Astrocyte (in vitro differentiated cells and primary cell): ENCODE measurements at regions not wholly inside any gene's neighbourhood (a gene's known extent, or its start where the extent isn't known, plus 50 kb on each side); places are given as distances from the start of the nearest gene placed in this dataset.

Experiments
- DNase-seq: peaks from one replicate; pipeline ENCODE4 v3.0.0-alpha.2; 2010; ENCODE audit warnings: low read depth
- FAIRE-seq: peaks from 2 replicates; lab custom pipeline; 2011; peaks lifted over from hg19 to GRCh38; lab: Jason Lieb, UNC
- H2AFZ ChIP-seq: 2 replicates; pipeline ENCODE4 v1.6.0; 2012; ENCODE audit warnings: low read depth, low read length, inconsistent platforms
- H3K27ac ChIP-seq: 2 replicates; pipeline ENCODE4 v1.5.1; 2011; ENCODE audit warnings: low read depth, low read length, inconsistent platforms
- H3K27me3 ChIP-seq: 2 replicates; pipeline ENCODE4 v1.6.0; 2011; ENCODE audit warnings: low read length, inconsistent platforms; ENCODE audit not compliant: insufficient read depth
- H3K36me3 ChIP-seq: 2 replicates; pipeline ENCODE4 v1.5.1; 2011; ENCODE audit warnings: low read length, inconsistent platforms; ENCODE audit not compliant: insufficient read depth
- H3K4me1 ChIP-seq: 2 replicates; pipeline ENCODE4 v1.5.1; 2011; ENCODE audit warnings: low read length, inconsistent platforms; ENCODE audit not compliant: insufficient read depth
- H3K4me2 ChIP-seq: 2 replicates; pipeline ENCODE4 v1.6.0; 2012; ENCODE audit warnings: low read length, inconsistent platforms
- H3K4me3 ChIP-seq: 2 replicates; pipeline ENCODE4 v1.5.1; 2011; ENCODE audit warnings: low read depth, mild to moderate bottlenecking, low read length, inconsistent platforms; ENCODE audit not compliant: insufficient read depth
- H3K79me2 ChIP-seq: 2 replicates; pipeline ENCODE4 v1.6.0; 2012; ENCODE audit warnings: mild to moderate bottlenecking, low read length, inconsistent platforms; ENCODE audit not compliant: insufficient read depth
- H3K9ac ChIP-seq: 2 replicates; pipeline ENCODE4 v1.6.0; 2012; ENCODE audit warnings: mild to moderate bottlenecking, low read length, inconsistent platforms
- H3K9me3 ChIP-seq: 2 replicates; pipeline ENCODE4 v1.5.1; 2012; ENCODE audit warnings: low read depth, mild to moderate bottlenecking, low read length, inconsistent platforms; ENCODE audit not compliant: insufficient read depth
- H4K20me1 ChIP-seq: 2 replicates; pipeline ENCODE4 v1.6.0; 2012; ENCODE audit warnings: low read length, inconsistent platforms; ENCODE audit not compliant: insufficient read depth
- H3K27ac Mint-ChIP-seq: one replicate; pipeline ENCODE4 v1.8.0; 2021; ENCODE audit warnings: mild to moderate bottlenecking, mixed read lengths; ENCODE audit not compliant: unreplicated experiment
- H3K27me3 Mint-ChIP-seq: one replicate; pipeline ENCODE4 v1.8.0; 2021; ENCODE audit warnings: low read depth, mixed read lengths; ENCODE audit not compliant: unreplicated experiment
- H3K36me3 Mint-ChIP-seq: one replicate; pipeline ENCODE4 v1.8.0; 2021; ENCODE audit warnings: low read depth, mixed read lengths; ENCODE audit not compliant: unreplicated experiment
- H3K4me1 Mint-ChIP-seq: one replicate; pipeline ENCODE4 v1.8.0; 2021; ENCODE audit warnings: low read depth, mixed read lengths; ENCODE audit not compliant: unreplicated experiment
- H3K4me3 Mint-ChIP-seq: one replicate; pipeline ENCODE4 v1.8.0; 2021; ENCODE audit warnings: mild to moderate bottlenecking, moderate library complexity, mixed read lengths; ENCODE audit not compliant: unreplicated experiment
- H3K9me3 Mint-ChIP-seq: one replicate; pipeline ENCODE4 v1.8.0; 2021; ENCODE audit warnings: mild to moderate bottlenecking, mixed read lengths; ENCODE audit not compliant: unreplicated experiment
- CTCF ChIP-seq: IDR thresholded peaks from 2 replicates; pipeline ENCODE4 v1.5.1; 2011; ENCODE audit warnings: low read depth, mild to moderate bottlenecking, inconsistent platforms, low read length, moderate library complexity; ENCODE audit not compliant: insufficient read depth
- EZH2 ChIP-seq: IDR thresholded peaks from 2 replicates; pipeline ENCODE4 v1.6.1; 2012; ENCODE audit warnings: mild to moderate bottlenecking, low read length, inconsistent platforms; ENCODE audit not compliant: insufficient read depth

- no peak overlapping the region for H2AFZ ChIP-seq
- FAIRE-seq: no peak
- Mint-ChIP-seq H3K4me3 (no peak overlapping the region), H3K4me1 (no peaks in the 10 kb centered on the region), H3K9me3 (peaks cover 28% of the 10 kb centered on the region), H3K27ac (no peak overlapping the region), H3K27me3 (no peaks in the 10 kb centered on the region), H3K36me3 (no peaks in the 10 kb centered on the region)
- H3K36me3 ChIP-seq: no peaks in the 10 kb centered on the region
- H3K27ac ChIP-seq: no peak overlapping the region
- no peaks in the 10 kb centered on the region for H4K20me1 ChIP-seq
- H3K79me2 ChIP-seq: no peaks in the 10 kb centered on the region
- H3K4me2 ChIP-seq: no peak overlapping the region
- no peak for DNase-seq
- no peak for TF ChIP-seq CTCF
- TF ChIP-seq EZH2: no peak
- H3K4me3 ChIP-seq: no peak overlapping the region
- no peaks in the 10 kb centered on the region for H3K9me3 ChIP-seq
- no peaks in the 10 kb centered on the region for H3K27me3 ChIP-seq
- no peaks in the 10 kb centered on the region for H3K4me1 ChIP-seq
- no peak overlapping the region for H3K9ac ChIP-seq
Observed at GRCh38 chr12:130216031-130216430, 53.8 kb downstream of the FZD10 start.

DNA sequence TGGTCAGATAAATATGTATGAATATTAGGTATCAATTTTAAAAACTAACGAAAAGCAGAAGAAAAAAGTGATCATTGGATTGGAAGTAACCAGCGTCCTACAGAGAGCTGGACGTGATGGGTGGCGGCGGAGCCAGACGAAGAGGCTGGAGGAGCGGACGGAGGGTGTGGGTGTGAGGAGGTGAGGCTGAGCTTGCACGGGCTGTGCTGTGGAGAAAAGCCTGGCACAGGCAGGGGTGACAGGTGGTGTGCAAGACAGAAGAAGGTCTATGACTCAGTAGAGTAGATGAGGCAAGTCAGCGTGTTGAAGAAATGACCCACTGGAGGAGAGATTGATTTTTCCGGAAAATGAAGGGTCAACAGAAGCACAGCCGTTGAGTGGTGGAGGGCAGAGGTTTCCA lies 56.4 kb downstream of the FZD10 start:
- Histone ChIP-seq H3K9ac (no peak overlapping the region), H3K4me3 (no peak overlapping the region), H4K20me1 (no peaks in the 10 kb centered on the region), H3K79me2 (no peaks in the 10 kb centered on the region), H3K4me2 (no peak overlapping the region), H3K36me3 (no peaks in the 10 kb centered on the region), H3K27ac (no peak overlapping the region), H3K27me3 (no peaks in the 10 kb centered on the region), H3K4me1 (no peaks in the 10 kb centered on the region), H3K9me3 (no peaks in the 10 kb centered on the region), H2AFZ (no peak overlapping the region)
- Mint-ChIP-seq H3K27ac (no peak overlapping the region), H3K4me1 (no peaks in the 10 kb centered on the region), H3K27me3 (no peaks in the 10 kb centered on the region), H3K9me3 (peaks cover 28% of the 10 kb centered on the region), H3K36me3 (no peaks in the 10 kb centered on the region), H3K4me3 (no peak overlapping the region)
- TF ChIP-seq CTCF: no peak
- TF ChIP-seq EZH2: no peak
- FAIRE-seq: no peak
- DNase-seq: no peak

- no peaks in the 10 kb centered on the region for H4K20me1 ChIP-seq
- H2AFZ ChIP-seq: no peak overlapping the region
- no peak overlapping the region for H3K9ac ChIP-seq
- H3K27me3 ChIP-seq: no peaks in the 10 kb centered on the region
- H3K4me1 Mint-ChIP-seq: no peaks in the 10 kb centered on the region
- no peak overlapping the region for H3K27ac Mint-ChIP-seq
- H3K27me3 Mint-ChIP-seq: no peaks in the 10 kb centered on the region
- H3K4me1 ChIP-seq: no peaks in the 10 kb centered on the region
- FAIRE-seq: no peak
- H3K4me2 ChIP-seq: no peak overlapping the region
- no peak for DNase-seq
- H3K9me3 Mint-ChIP-seq: peaks cover 22% of the 10 kb centered on the region
- no peak overlapping the region for H3K27ac ChIP-seq
- H3K36me3 Mint-ChIP-seq: no peaks in the 10 kb centered on the region
- H3K36me3 ChIP-seq: no peaks in the 10 kb centered on the region
- peaks cover 4% of the 10 kb centered on the region for H3K9me3 ChIP-seq
- H3K4me3 ChIP-seq: no peak overlapping the region
- H3K4me3 Mint-ChIP-seq: no peak overlapping the region
- TF ChIP-seq CTCF: no peak
- no peak for TF ChIP-seq EZH2
- H3K79me2 ChIP-seq: no peaks in the 10 kb centered on the region
Observed at GRCh38 chr12:130219929-130220705, 57.9 kb downstream of the FZD10 start.
